Activated CD8-positive, alpha-beta T cell treated with anti-CD3 and anti-CD28 coated beads for 36 hours (primary cell): ENCODE measurements at regions not wholly inside any gene's neighbourhood (a gene's known extent, or its start where the extent isn't known, plus 50 kb on each side); places are given as distances from the start of the nearest gene placed in this dataset.

Source experiments
- ATAC-seq: fragments of 200-7000 bp; cut with Tn5 transposase; one replicate; pipeline ENCODE4 v1.10.0; 2021; ENCODE audit warnings: mild to moderate bottlenecking, moderate library complexity
- CTCF ChIA-PET: fragments of 350-600 bp; sonication (Branson Sonifier 250); formaldehyde crosslinking; loops from one replicate; lab custom pipeline; 2021; ENCODE audit warnings: antibody characterized with exemption; lab: Charles Lee
- POLR2A ChIA-PET: fragments of 350-600 bp; sonication (Branson Sonifier 250); formaldehyde crosslinking; loops from one replicate; lab custom pipeline; 2021; ENCODE audit warnings: antibody characterized with exemption; lab: Charles Lee
- DNase-seq: peaks from one replicate; pipeline ENCODE4 v3.0.0-alpha.2; 2020
- H3K27ac Mint-ChIP-seq: one replicate; pipeline ENCODE4 v1.8.0; 2021; ENCODE audit warnings: mild to moderate bottlenecking, mixed read lengths
- H3K27me3 Mint-ChIP-seq: one replicate; pipeline ENCODE4 v1.8.0; 2021; ENCODE audit warnings: mixed read lengths
- H3K36me3 Mint-ChIP-seq: one replicate; pipeline ENCODE4 v1.8.0; 2021; ENCODE audit warnings: low read depth, mixed read lengths
- H3K4me1 Mint-ChIP-seq: one replicate; pipeline ENCODE4 v1.8.0; 2021; ENCODE audit warnings: low read depth, mixed read lengths
- H3K4me3 Mint-ChIP-seq: one replicate; pipeline ENCODE4 v1.8.0; 2021; ENCODE audit warnings: mild to moderate bottlenecking, moderate library complexity, mixed read lengths
- H3K9me3 Mint-ChIP-seq: one replicate; pipeline ENCODE4 v1.8.0; 2021; ENCODE audit warnings: mixed read lengths
- CTCF ChIP-seq: fragments of 200-600 bp; IDR thresholded peaks from one replicate; pipeline ENCODE4 v1.8.0; 2022; ENCODE audit warnings: antibody characterized with exemption, mild to moderate bottlenecking
- intact Hi-C: fragments of 100-400 bp; cut with micrococcal nuclease; formaldehyde crosslinking; loops from one replicate; pipeline ENCODE4 v1.10.0; 2022

GRCh38 chr13:99642841-99643240 is 141.6 kb downstream of the TM9SF2 start:
- intact Hi-C loops, result no loop called here
- no peak for TF ChIP-seq CTCF
- Mint-ChIP-seq H3K27ac (no peak overlapping the region), H3K4me3 (no peak overlapping the region), H3K4me1 (peaks cover 4% of the 10 kb centered on the region), H3K9me3 (no peaks in the 10 kb centered on the region), H3K36me3 (no peaks in the 10 kb centered on the region), H3K27me3 (no peaks in the 10 kb centered on the region)
- no peak for DNase-seq
- ATAC-seq, result no peak
- ChIA-PET CTCF (interaction anchor here (7.7 kb wide), 1 partner anchor 14 kb away, joined by 60 read pairs; no protein-coding TSS in a partner anchor), POLR2A (interaction anchor here (1.2 kb wide), 1 partner anchor 23 kb away, joined by 3 read pairs; no protein-coding TSS in a partner anchor)

- H3K4me1 Mint-ChIP-seq, result peaks cover 4% of the 10 kb centered on the region
- no peak overlapping the region for H3K27ac Mint-ChIP-seq
- no peak for DNase-seq
- ChIA-PET POLR2A (interaction anchor here (1.2 kb wide), 1 partner anchor 22 kb away, joined by 3 read pairs; no protein-coding TSS in a partner anchor), CTCF (interaction anchor here (7.7 kb wide), 1 partner anchor 15 kb away, joined by 60 read pairs; no protein-coding TSS in a partner anchor)
- no peaks in the 10 kb centered on the region for H3K9me3 Mint-ChIP-seq
- no peak for ATAC-seq
- no peak overlapping the region for H3K4me3 Mint-ChIP-seq
- TF ChIP-seq CTCF, result no peak
- H3K36me3 Mint-ChIP-seq, result no peaks in the 10 kb centered on the region
- intact Hi-C loops, result no loop called here
- no peaks in the 10 kb centered on the region for H3K27me3 Mint-ChIP-seq
Measured at GRCh38 chr13:99642006-99642405, 140.7 kb downstream of the TM9SF2 start.

- DNase-seq (no peak), ATAC-seq (no peak)
- H3K4me3 Mint-ChIP-seq, result no peak overlapping the region
- ChIA-PET CTCF (interaction anchor here (1.0 to 2.3 kb wide), 2 partner anchors 16 to 135 kb away, joined by 4 to 9 read pairs; no protein-coding TSS in a partner anchor), POLR2A (no interaction called here)
- no peak overlapping the region for H3K27ac Mint-ChIP-seq
- H3K4me1 Mint-ChIP-seq, result peaks cover 4% of the 10 kb centered on the region
- intact Hi-C loops, result no loop called here
- H3K27me3 Mint-ChIP-seq, result no peaks in the 10 kb centered on the region
- no peak for TF ChIP-seq CTCF
- H3K36me3 Mint-ChIP-seq, result no peaks in the 10 kb centered on the region
- H3K9me3 Mint-ChIP-seq, result no peaks in the 10 kb centered on the region
Measured at GRCh38 chr13:99640260-99640659, 139.0 kb downstream of the TM9SF2 start.

GRCh38 chr13:99639126-99639525 is 137.9 kb downstream of the TM9SF2 start:
- Mint-ChIP-seq H3K36me3 (no peaks in the 10 kb centered on the region), H3K4me1 (peaks cover 4% of the 10 kb centered on the region), H3K27me3 (no peaks in the 10 kb centered on the region), H3K9me3 (no peaks in the 10 kb centered on the region), H3K4me3 (no peak overlapping the region), H3K27ac (no peak overlapping the region)
- no peak for ATAC-seq
- ChIA-PET POLR2A (interaction anchor here (0.6 kb wide), 1 partner anchor 197 kb away, joined by 3 read pairs; no protein-coding TSS in a partner anchor), CTCF (interaction anchor here (2.3 kb wide), 1 partner anchor 17 kb away, joined by 9 read pairs; no protein-coding TSS in a partner anchor)
- TF ChIP-seq CTCF, result no peak
- no peak for DNase-seq
- intact Hi-C loops, result no loop called here

- peaks cover 4% of the 10 kb centered on the region for H3K4me1 Mint-ChIP-seq
- TF ChIP-seq CTCF, result no peak
- no peak overlapping the region for H3K4me3 Mint-ChIP-seq
- DNase-seq (no peak), ATAC-seq (no peak)
- intact Hi-C loops, result no loop called here
- ChIA-PET CTCF (no interaction called here), POLR2A (no interaction called here)
- H3K9me3 Mint-ChIP-seq, result peaks cover 2% of the 10 kb centered on the region
- no peak overlapping the region for H3K27ac Mint-ChIP-seq
- no peaks in the 10 kb centered on the region for H3K27me3 Mint-ChIP-seq
- H3K36me3 Mint-ChIP-seq, result peaks cover 1% of the 10 kb centered on the region
Measured at GRCh38 chr13:99636728-99637353, 135.6 kb downstream of the TM9SF2 start.
